Peyer's patch (tissue), 4 donors: ENCODE measurements at regions not wholly inside any gene's neighbourhood (a gene's known extent, or its start where the extent isn't known, plus 50 kb on each side); places are given as distances from the start of the nearest gene placed in this dataset.

Experiments used
- POLR2A ChIP-seq, 2 donors: fragments of 450-650 bp; IDR thresholded peaks; one replicate each; pipeline ENCODE4 v1.5.1; 2017; ENCODE audit warnings: antibody characterized with exemption in 2 of 2, mild to moderate bottlenecking in 2 of 2, moderate library complexity in 2 of 2
- TF ChIP-seq, protein P1 (sequence below), 6 experiments: fragments of 450-650 bp in 4 of 6; fragments of 200-600 bp in 2 of 6; sonication (generic) in 1 of 6; IDR thresholded peaks; one replicate each; pipeline ENCODE4 v1.5.1; 2017 to 2019; ENCODE audit warnings: antibody characterized with exemption in 6 of 6, mild to moderate bottlenecking in 3 of 6, moderate library complexity in 1 of 6

DNA sequence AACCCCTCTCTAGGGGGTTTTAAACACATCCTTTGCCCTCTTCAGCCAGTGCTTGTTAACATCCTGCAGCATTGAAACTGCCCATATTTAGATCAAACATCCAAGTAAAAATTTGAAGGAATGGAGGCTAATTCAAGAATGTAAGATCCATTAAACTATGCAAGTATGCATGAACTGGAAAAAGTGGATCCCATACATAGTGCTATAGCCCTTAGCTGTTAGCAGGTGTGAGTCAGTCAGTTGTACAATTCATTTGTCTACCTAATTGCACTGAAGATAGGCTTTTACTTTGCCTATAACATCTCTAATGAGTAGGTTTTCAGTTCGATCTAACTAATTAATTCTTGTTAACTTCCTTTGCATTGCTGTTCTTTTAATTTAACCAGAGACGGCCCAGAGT lies 270.9 kb downstream of the LMO4 start:
- TF ChIP-seq, protein P1, sequence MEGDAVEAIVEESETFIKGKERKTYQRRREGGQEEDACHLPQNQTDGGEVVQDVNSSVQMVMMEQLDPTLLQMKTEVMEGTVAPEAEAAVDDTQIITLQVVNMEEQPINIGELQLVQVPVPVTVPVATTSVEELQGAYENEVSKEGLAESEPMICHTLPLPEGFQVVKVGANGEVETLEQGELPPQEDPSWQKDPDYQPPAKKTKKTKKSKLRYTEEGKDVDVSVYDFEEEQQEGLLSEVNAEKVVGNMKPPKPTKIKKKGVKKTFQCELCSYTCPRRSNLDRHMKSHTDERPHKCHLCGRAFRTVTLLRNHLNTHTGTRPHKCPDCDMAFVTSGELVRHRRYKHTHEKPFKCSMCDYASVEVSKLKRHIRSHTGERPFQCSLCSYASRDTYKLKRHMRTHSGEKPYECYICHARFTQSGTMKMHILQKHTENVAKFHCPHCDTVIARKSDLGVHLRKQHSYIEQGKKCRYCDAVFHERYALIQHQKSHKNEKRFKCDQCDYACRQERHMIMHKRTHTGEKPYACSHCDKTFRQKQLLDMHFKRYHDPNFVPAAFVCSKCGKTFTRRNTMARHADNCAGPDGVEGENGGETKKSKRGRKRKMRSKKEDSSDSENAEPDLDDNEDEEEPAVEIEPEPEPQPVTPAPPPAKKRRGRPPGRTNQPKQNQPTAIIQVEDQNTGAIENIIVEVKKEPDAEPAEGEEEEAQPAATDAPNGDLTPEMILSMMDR (IDR thresholded peaks at IDR 0.05) = no peak
- TF ChIP-seq POLR2A (IDR thresholded peaks at IDR 0.05) = no peak
